ENCODE measurements at regions not wholly inside any gene's neighbourhood (a gene's known extent, or its start where the extent isn't known, plus 50 kb on each side); places are given as distances from the start of the nearest gene placed in this dataset.

DNA sequence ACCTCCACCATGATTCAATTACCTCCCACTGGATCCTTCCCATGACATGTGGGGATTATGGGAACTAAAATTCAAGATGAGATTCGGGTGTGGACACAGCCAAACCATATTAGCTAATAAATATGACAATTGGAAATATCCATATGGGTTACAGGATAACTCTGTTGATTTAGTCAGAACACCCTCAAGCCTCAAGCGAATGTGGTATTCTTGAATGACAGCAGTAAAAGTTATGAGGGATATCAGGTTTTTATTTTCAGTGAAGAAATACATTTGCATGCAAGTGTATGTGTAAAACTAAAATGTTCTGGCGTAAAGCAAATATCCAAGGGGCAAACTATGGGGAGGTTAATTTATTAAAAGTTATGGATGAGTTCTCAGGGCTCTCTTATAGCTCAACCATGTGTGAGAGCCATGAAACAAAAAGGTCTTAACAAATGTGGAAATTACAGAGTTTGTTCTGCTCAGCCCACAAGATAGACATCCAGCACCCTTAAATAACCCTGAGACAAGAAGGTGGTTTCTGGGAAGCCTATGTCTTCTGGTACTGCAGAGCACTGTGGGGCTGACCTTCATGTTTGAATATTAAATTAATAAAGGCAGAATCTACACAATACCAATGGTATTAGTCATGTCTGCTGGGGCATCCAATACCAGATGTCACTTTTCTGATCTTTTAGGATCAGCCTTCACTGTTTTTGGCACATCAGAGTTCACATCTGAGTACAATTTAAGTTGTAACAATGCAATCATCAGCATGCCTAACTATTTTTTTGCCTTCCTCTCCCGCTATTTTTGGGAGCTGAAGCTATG is 370.5 kb upstream of the RSPO3 start:
- no peak overlapping the region for H3K4me2 ChIP-seq
- Mint-ChIP-seq H3K9me3 (peaks cover 41% of the 10 kb centered on the region), H3K27me3 (ENCODE audit: insufficient read depth, low read depth) (no peaks in the 10 kb centered on the region), H3K27ac (no peak overlapping the region), H3K36me3 (peaks cover 2% of the 10 kb centered on the region), H3K4me1 (no peaks in the 10 kb centered on the region), H3K4me3 (no peak overlapping the region)
- peaks cover 5% of the 10 kb centered on the region for H3K9me3 ChIP-seq (ENCODE audit: low read depth)
- no peaks in the 10 kb centered on the region for H3K36me3 ChIP-seq
- no peaks in the 10 kb centered on the region for H3K79me2 ChIP-seq (ENCODE audit: low read depth)
- H2AFZ ChIP-seq (replicated peaks) = no peak overlapping the region
- H3K27ac ChIP-seq = no peak overlapping the region
- H4K20me1 ChIP-seq (ENCODE audit: low read depth) = no peaks in the 10 kb centered on the region
- H3F3A ChIP-seq (ENCODE audit: low read depth) = no peaks in the 10 kb centered on the region
- no peaks in the 10 kb centered on the region for H3K27me3 ChIP-seq
- no peak for TF ChIP-seq EZH2 (IDR thresholded peaks at IDR 0.05)
- no peak for TF ChIP-seq EZH2phosphoT487 (IDR thresholded peaks at IDR 0.05)
- TF ChIP-seq, protein P1, sequence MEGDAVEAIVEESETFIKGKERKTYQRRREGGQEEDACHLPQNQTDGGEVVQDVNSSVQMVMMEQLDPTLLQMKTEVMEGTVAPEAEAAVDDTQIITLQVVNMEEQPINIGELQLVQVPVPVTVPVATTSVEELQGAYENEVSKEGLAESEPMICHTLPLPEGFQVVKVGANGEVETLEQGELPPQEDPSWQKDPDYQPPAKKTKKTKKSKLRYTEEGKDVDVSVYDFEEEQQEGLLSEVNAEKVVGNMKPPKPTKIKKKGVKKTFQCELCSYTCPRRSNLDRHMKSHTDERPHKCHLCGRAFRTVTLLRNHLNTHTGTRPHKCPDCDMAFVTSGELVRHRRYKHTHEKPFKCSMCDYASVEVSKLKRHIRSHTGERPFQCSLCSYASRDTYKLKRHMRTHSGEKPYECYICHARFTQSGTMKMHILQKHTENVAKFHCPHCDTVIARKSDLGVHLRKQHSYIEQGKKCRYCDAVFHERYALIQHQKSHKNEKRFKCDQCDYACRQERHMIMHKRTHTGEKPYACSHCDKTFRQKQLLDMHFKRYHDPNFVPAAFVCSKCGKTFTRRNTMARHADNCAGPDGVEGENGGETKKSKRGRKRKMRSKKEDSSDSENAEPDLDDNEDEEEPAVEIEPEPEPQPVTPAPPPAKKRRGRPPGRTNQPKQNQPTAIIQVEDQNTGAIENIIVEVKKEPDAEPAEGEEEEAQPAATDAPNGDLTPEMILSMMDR (IDR thresholded peaks at IDR 0.05) = no peak
- H3K4me3 ChIP-seq = no peak overlapping the region
- DNase-seq (ENCODE audit: low spot score) = no peak
- no peaks in the 10 kb centered on the region for H3K4me1 ChIP-seq
- no peak overlapping the region for H3K9ac ChIP-seq

DNA sequence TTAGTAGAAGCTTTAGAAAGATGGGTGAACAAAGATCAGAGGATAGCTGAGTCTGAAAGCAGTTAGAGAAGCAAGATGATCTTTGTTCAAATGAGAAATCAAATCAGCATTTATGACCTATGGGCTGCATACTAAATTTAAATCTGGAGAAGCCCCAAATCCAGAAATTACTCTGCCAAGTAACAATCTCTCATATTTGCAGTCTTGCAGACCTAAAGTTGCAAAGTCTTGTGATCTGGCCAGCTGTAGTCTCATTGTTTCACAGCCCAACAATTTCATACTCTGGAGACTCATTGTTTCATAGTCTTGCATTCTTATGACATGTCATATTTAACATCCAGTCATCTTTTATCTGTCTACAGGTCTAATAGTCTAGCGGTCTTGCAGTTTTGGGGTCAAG is 364.9 kb upstream of the RSPO3 start:
- Mint-ChIP-seq H3K27ac (no peak overlapping the region), H3K27me3 (ENCODE audit: insufficient read depth, low read depth) (no peaks in the 10 kb centered on the region), H3K4me3 (no peak overlapping the region), H3K4me1 (no peaks in the 10 kb centered on the region), H3K9me3 (peaks cover 53% of the 10 kb centered on the region), H3K36me3 (peaks cover 2% of the 10 kb centered on the region)
- Histone ChIP-seq H3K4me2 (no peak overlapping the region), H3F3A (ENCODE audit: low read depth) (no peaks in the 10 kb centered on the region), H3K9ac (no peak overlapping the region), H3K79me2 (ENCODE audit: low read depth) (no peaks in the 10 kb centered on the region), H3K27ac (no peak overlapping the region), H4K20me1 (ENCODE audit: low read depth) (no peaks in the 10 kb centered on the region), H3K4me3 (no peak overlapping the region), H3K9me3 (ENCODE audit: low read depth) (peaks cover 5% of the 10 kb centered on the region), H3K36me3 (no peaks in the 10 kb centered on the region), H2AFZ (replicated peaks) (no peak overlapping the region), H3K4me1 (no peaks in the 10 kb centered on the region), H3K27me3 (no peaks in the 10 kb centered on the region)
- no peak for DNase-seq (ENCODE audit: low spot score)
- TF ChIP-seq EZH2phosphoT487 (IDR thresholded peaks at IDR 0.05) = no peak
- TF ChIP-seq, protein P1 (IDR thresholded peaks at IDR 0.05) = no peak
- no peak for TF ChIP-seq EZH2 (IDR thresholded peaks at IDR 0.05)

DNA sequence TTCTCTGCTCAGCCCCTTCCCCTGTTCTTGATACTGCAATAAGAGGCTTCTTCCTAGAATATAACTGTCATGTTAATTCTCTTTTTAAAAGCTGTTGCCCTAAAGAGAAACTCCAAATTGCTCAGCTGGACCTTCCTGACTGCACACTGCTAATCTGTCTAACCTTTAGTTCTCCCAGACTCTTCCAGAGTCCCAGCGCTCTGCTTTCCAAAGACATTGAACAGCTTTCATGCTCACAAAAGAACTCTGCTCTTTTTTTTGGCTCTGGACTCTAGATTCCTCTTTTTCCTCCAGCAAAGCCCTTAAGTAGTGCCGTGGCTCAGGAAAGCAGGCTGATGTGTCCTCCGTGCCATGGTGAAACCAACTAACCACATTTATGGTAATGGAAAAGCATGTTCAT is 356.6 kb upstream of the RSPO3 start:
- Mint-ChIP-seq H3K27me3 (ENCODE audit: insufficient read depth, low read depth) (no peaks in the 10 kb centered on the region), H3K9me3 (peaks cover 12% of the 10 kb centered on the region), H3K27ac (peak overlapping the region; percentile 22), H3K36me3 (peaks cover 2% of the 10 kb centered on the region), H3K4me3 (no peak overlapping the region), H3K4me1 (peaks cover 20% of the 10 kb centered on the region)
- no peaks in the 10 kb centered on the region for H3K27me3 ChIP-seq
- H3K9ac ChIP-seq = no peak overlapping the region
- peak overlapping the region; percentile 15 for H3K4me2 ChIP-seq
- no peak overlapping the region for H3K4me3 ChIP-seq
- TF ChIP-seq, protein P1 (IDR thresholded peaks at IDR 0.05) = no peak
- TF ChIP-seq EZH2 (IDR thresholded peaks at IDR 0.05) (no peak), EZH2phosphoT487 (IDR thresholded peaks at IDR 0.05) (no peak)
- DNase-seq (ENCODE audit: low spot score) = peak; percentile 51
- H3K36me3 ChIP-seq = no peaks in the 10 kb centered on the region
- no peaks in the 10 kb centered on the region for H3K79me2 ChIP-seq (ENCODE audit: low read depth)
- no peak overlapping the region for H3K27ac ChIP-seq
- peaks cover 8% of the 10 kb centered on the region for H3F3A ChIP-seq (ENCODE audit: low read depth)
- no peaks in the 10 kb centered on the region for H3K9me3 ChIP-seq (ENCODE audit: low read depth)
- no peaks in the 10 kb centered on the region for H4K20me1 ChIP-seq (ENCODE audit: low read depth)
- no peak overlapping the region for H2AFZ ChIP-seq (replicated peaks)
- peaks cover 11% of the 10 kb centered on the region for H3K4me1 ChIP-seq

Measured in neural progenitor cell (in vitro differentiated cells).